Transverse colon (tissue), 4 donors: ENCODE measurements at regions not wholly inside any gene's neighbourhood (a gene's known extent, or its start where the extent isn't known, plus 50 kb on each side); places are given as distances from the start of the nearest gene placed in this dataset.

Source experiments
- DNase-seq: peaks from one replicate; pipeline ENCODE4 v3.0.0-alpha.2; 2019
- H3K27ac ChIP-seq, 4 donors: fragments of 200-600 bp; sonication (generic); 2 replicates each; pipeline ENCODE4 v1.5.1; 2016 to 2018; ENCODE audit warnings: inconsistent platforms in 4 of 4
- H3K27me3 ChIP-seq: fragments of 200-600 bp; sonication (generic); 2 replicates; pipeline ENCODE4 v1.5.1; 2017; ENCODE audit warnings: inconsistent platforms
- H3K36me3 ChIP-seq, 4 donors: fragments of 200-600 bp; sonication (generic); 2 replicates each; pipeline ENCODE4 v1.5.1; 2017 to 2019; ENCODE audit warnings: inconsistent platforms in 4 of 4
- H3K4me1 ChIP-seq, 4 donors: fragments of 200-600 bp; sonication (generic); 2 replicates each; pipeline ENCODE4 v1.5.1; 2017 to 2020; ENCODE audit warnings: inconsistent platforms in 4 of 4
- H3K4me3 ChIP-seq, 4 donors: fragments of 200-600 bp; sonication (generic); 1 replicate in 1 of 4; 2 replicates in 3 of 4; pipeline versions ENCODE4 v1.5.1 to v1.6.1; 2017 to 2019; ENCODE audit warnings: inconsistent platforms in 4 of 4
- H3K9me3 ChIP-seq, 2 donors: fragments of 200-600 bp; sonication (generic); 2 replicates each; pipeline ENCODE4 v1.5.1; 2017 to 2019; ENCODE audit warnings: inconsistent platforms in 2 of 2
- EP300 ChIP-seq: sonication (generic); formaldehyde crosslinking; IDR thresholded peaks from one replicate; pipeline ENCODE4 v1.6.1; 2017; ENCODE audit warnings: antibody characterized with exemption, low read depth
- POLR2A ChIP-seq: fragments of 450-650 bp; IDR thresholded peaks from one replicate; pipeline ENCODE4 v1.6.1; 2016; ENCODE audit warnings: antibody characterized with exemption, mild to moderate bottlenecking, moderate library complexity
- POLR2AphosphoS5 ChIP-seq, 3 donors: sonication (generic); formaldehyde crosslinking; IDR thresholded peaks; one replicate each; pipeline ENCODE4 v1.6.1; 2016; ENCODE audit warnings: antibody characterized with exemption in 3 of 3
- WGBS, 2 donors: methylation state at CpG; one replicate each; pipeline ENCODE4 v1.1.5; 2018; ENCODE audit warnings: low coverage in 1 of 2; 5-methylcytosine and 5-hydroxymethylcytosine counted together
- in situ Hi-C, 4 donors: fragments of 200-750 bp; cut with MboI; loops; one replicate each; pipeline versions ENCODE4 v1.15.0 to v1.15.1; 2017; ENCODE audit warnings: low sequenced_read_pairs in 3 of 4, low pct_ligation_motif_present in 1 of 4, low pct_unique_long_range_greater_than_20kb in 1 of 4
- intact Hi-C: fragments of 100-400 bp; cut with DNase I; formaldehyde crosslinking; loops from one replicate; pipeline ENCODE4 v1.15.1; 2023; ENCODE audit warnings: low total_unique reads
- TF ChIP-seq, protein P1 (sequence below), 5 experiments: fragments of 200-600 bp in 3 of 5; fragments of 450-650 bp in 2 of 5; sonication (generic) in 3 of 5; IDR thresholded peaks; 1 replicate in 2 of 5; 2 replicates in 3 of 5; pipeline ENCODE4 v1.5.1; 2016 to 2017; ENCODE audit warnings: antibody characterized with exemption in 5 of 5, inconsistent platforms in 3 of 5, mild to moderate bottlenecking in 2 of 5, moderate library complexity in 1 of 5

DNA sequence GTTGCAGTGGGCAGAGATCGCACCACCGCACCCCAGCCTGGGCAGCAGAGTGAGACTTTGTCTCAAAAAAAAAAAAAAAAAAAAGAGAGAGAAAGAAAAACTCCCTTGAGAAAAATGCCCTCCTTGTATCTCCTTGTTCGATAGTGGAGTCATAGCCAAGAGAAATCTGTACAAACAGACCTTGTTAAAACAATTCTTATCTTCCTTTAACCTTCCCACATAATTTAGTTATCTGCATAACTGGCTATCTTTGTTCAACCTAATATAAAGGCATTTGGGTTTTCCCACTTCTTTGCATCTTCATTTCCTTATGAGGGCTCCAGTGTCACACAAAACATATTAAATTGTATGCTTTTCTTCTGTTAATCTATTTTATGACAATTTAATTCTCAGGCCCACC is 65.1 kb upstream of the ATP11B start:
- H3K27me3 ChIP-seq, result no peaks in the 10 kb centered on the region
- H3K9me3 ChIP-seq, result no peaks in the 10 kb centered on the region
- 55 to 81% methylated on average over 1 to 3 of the region's 3 CpGs for WGBS, 2 donors
- peaks cover 0 to 19% (median 9%) of the 10 kb centered on the region in 4 donors for H3K4me1 ChIP-seq
- DNase-seq, result no peak
- no peaks in the 10 kb centered on the region for H3K36me3 ChIP-seq
- TF ChIP-seq POLR2AphosphoS5 (IDR thresholded peaks at IDR 0.05), result no peak
- TF ChIP-seq EP300, result no peak
- no peak for TF ChIP-seq POLR2A
- TF ChIP-seq, protein P1, sequence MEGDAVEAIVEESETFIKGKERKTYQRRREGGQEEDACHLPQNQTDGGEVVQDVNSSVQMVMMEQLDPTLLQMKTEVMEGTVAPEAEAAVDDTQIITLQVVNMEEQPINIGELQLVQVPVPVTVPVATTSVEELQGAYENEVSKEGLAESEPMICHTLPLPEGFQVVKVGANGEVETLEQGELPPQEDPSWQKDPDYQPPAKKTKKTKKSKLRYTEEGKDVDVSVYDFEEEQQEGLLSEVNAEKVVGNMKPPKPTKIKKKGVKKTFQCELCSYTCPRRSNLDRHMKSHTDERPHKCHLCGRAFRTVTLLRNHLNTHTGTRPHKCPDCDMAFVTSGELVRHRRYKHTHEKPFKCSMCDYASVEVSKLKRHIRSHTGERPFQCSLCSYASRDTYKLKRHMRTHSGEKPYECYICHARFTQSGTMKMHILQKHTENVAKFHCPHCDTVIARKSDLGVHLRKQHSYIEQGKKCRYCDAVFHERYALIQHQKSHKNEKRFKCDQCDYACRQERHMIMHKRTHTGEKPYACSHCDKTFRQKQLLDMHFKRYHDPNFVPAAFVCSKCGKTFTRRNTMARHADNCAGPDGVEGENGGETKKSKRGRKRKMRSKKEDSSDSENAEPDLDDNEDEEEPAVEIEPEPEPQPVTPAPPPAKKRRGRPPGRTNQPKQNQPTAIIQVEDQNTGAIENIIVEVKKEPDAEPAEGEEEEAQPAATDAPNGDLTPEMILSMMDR (IDR thresholded peaks at IDR 0.05), result no peak
- H3K27ac ChIP-seq, result no peak overlapping the region
- no peak overlapping the region for H3K4me3 ChIP-seq
- intact Hi-C loops, result no loop called here
- in situ Hi-C loops, result no loop called here

DNA sequence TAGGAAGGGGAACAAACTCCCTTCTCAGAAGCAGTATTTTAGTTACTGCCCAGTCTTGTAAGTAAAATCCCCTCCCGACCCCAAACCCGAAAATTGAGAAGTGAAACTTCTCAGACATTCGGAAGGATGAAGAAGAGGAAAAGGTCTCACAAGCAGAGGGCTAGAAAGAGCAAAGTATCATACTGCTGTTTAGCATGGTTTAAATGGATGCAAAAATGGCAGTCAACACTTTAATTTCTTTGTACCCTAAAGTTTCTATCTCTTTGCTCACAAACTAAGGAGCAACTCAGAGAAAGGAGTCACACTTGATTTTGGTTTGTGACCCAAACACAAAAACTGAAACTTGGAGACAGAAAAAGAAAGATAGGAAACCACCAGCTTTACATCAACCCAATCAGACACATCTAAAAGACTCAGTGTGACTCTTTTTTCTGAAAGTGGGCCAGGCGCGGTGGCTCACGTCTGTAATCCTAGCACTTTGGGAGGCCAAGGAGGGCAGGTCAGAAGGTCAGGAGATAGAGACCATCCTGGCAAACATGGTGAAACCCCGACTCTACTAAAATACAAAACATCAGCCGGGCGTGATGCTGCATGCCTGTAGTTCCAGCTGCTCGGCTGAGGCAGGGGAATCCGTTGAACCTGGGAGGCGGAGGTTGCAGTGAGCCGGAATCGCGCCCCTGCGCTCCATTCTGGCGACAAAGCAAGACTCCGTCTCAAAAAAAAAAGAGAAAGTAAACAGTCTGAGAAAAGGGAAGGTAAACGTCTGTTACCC is 63.2 kb upstream of the ATP11B start:
- TF ChIP-seq POLR2A (no peak), POLR2AphosphoS5 (IDR thresholded peaks at IDR 0.05) (no peak), EP300 (no peak)
- TF ChIP-seq, protein P1 (IDR thresholded peaks at IDR 0.05), result no peak
- 39 to 68% methylated on average over 3 to 19 of the region's 19 CpGs for WGBS, 2 donors
- no peak for DNase-seq
- Histone ChIP-seq H3K4me3 (peak overlapping the region in 1 of 4 donors; percentile 18), H3K9me3 (no peaks in the 10 kb centered on the region), H3K27ac (no peak overlapping the region), H3K4me1 (peaks cover 0 to 19% (median 9%) of the 10 kb centered on the region in 4 donors), H3K36me3 (no peaks in the 10 kb centered on the region), H3K27me3 (no peaks in the 10 kb centered on the region)
- in situ Hi-C loops, result no loop called here
- intact Hi-C loops, result no loop called here

DNA sequence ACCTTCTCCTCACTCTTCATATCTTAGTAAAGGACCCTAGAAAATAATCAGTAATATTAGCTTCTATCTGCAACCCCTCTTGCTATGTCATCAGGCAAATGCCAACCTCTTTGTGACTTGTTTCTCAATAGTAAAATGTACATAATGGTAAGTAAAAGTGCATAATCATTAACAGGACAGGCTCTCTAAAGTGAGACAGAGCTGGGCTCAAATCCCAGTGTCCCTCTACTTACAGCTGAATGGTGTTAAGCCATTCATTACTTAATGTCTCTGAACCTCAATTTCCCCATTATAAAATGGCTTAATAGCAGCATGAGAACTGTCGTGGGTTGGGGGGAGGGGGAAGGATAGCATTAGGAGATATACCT is 62.6 kb upstream of the ATP11B start:
- no peak for DNase-seq
- in situ Hi-C loops, result no loop called here
- H3K36me3 ChIP-seq, result no peaks in the 10 kb centered on the region
- H3K4me3 ChIP-seq, result peak overlapping the region in 1 of 4 donors; percentile 18
- TF ChIP-seq POLR2A, result no peak
- no peak for TF ChIP-seq EP300
- TF ChIP-seq POLR2AphosphoS5 (IDR thresholded peaks at IDR 0.05), result no peak
- TF ChIP-seq, protein P1 (IDR thresholded peaks at IDR 0.05), result no peak
- no peaks in the 10 kb centered on the region for H3K9me3 ChIP-seq
- 14 to 35% methylated on average over 1 of the region's 1 CpG for WGBS, 2 donors
- peaks cover 0 to 23% (median 9%) of the 10 kb centered on the region in 4 donors for H3K4me1 ChIP-seq
- intact Hi-C loops, result no loop called here
- H3K27me3 ChIP-seq, result no peaks in the 10 kb centered on the region
- H3K27ac ChIP-seq, result no peak overlapping the region

DNA sequence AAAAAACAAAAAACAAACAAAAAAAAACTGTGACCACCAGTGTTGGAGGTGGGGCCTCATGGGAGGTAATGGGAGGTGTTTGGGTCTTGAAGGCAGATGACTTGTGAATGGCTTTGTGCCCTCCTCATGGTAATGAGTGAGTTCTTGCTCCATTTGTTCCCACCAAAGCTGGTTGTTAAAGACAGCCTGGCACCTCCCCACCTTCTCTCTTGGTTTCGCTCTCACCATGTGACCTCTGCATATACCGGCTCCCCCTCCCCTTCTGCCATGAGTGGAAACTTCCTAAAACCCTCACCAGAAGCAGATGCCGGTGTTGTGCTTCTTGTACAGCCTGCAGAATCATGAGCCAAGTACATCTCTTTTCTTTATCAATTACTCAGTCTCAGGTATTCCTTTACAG is 61.5 kb upstream of the ATP11B start:
- 85 to 96% methylated on average over 3 of the region's 3 CpGs for WGBS, 2 donors
- intact Hi-C loops (no loop called here), in situ Hi-C loops (no loop called here)
- Histone ChIP-seq H3K27me3 (no peaks in the 10 kb centered on the region), H3K9me3 (no peaks in the 10 kb centered on the region), H3K27ac (no peak overlapping the region), H3K36me3 (no peaks in the 10 kb centered on the region), H3K4me3 (no peak overlapping the region), H3K4me1 (peaks cover 0 to 15% (median 4%) of the 10 kb centered on the region in 4 donors)
- TF ChIP-seq EP300 (no peak), POLR2A (no peak), POLR2AphosphoS5 (IDR thresholded peaks at IDR 0.05) (no peak)
- TF ChIP-seq, protein P1 (IDR thresholded peaks at IDR 0.05), result no peak
- no peak for DNase-seq
